ENCODE measurements at regions not wholly inside any gene's neighbourhood (a gene's known extent, or its start where the extent isn't known, plus 50 kb on each side); places are given as distances from the start of the nearest gene placed in this dataset.

- no peak for TF ChIP-seq CTCF (conservative IDR thresholded peaks at IDR 0.05)
- no peak overlapping the region for H3K27ac ChIP-seq
These were observed 2187.6 kb upstream of the CELF4 start for GRCh38 chr18:39753178-39753577.

- H3K27ac ChIP-seq: no peak overlapping the region
- no peak for TF ChIP-seq CTCF (conservative IDR thresholded peaks at IDR 0.05)
These were observed 2186.8 kb upstream of the CELF4 start for GRCh38 chr18:39752351-39752750.

- H3K27ac ChIP-seq: no peak overlapping the region
- TF ChIP-seq CTCF (conservative IDR thresholded peaks at IDR 0.05): no peak
These were observed 2186.3 kb upstream of the CELF4 start for GRCh38 chr18:39751921-39752320.

GRCh38 chr18:39751161-39751560 is 2185.6 kb upstream of the CELF4 start:
- H3K27ac ChIP-seq: no peak overlapping the region
- no peak for TF ChIP-seq CTCF (conservative IDR thresholded peaks at IDR 0.05)

- no peak for TF ChIP-seq CTCF (conservative IDR thresholded peaks at IDR 0.05)
- no peak overlapping the region for H3K27ac ChIP-seq
These were observed 2183.6 kb upstream of the CELF4 start for GRCh38 chr18:39749154-39749553.

GRCh38 chr18:39748727-39749126 is 2183.1 kb upstream of the CELF4 start:
- H3K27ac ChIP-seq: no peak overlapping the region

GRCh38 chr18:39746201-39746600 is 2180.6 kb upstream of the CELF4 start:
- no peak for TF ChIP-seq CTCF (conservative IDR thresholded peaks at IDR 0.05)
- no peak overlapping the region for H3K27ac ChIP-seq

More at GRCh38 chr18:39748727-39749126, 2183.1 kb upstream of the CELF4 start:
- no peak for TF ChIP-seq CTCF (conservative IDR thresholded peaks at IDR 0.05)

- no peak overlapping the region for H3K27ac ChIP-seq
- TF ChIP-seq CTCF (conservative IDR thresholded peaks at IDR 0.05): no peak
These were observed 2177.9 kb upstream of the CELF4 start for GRCh38 chr18:39743463-39743862.

Data from VCaP (cell line).